Tongue (tissue), 1 donor: ENCODE measurements at regions not wholly inside any gene's neighbourhood (a gene's known extent, or its start where the extent isn't known, plus 50 kb on each side); places are given as distances from the start of the nearest gene placed in this dataset.
A peak's percentile ranks its signal among the peaks of the same experiment; 100 is the strongest.

Experiments used
- DNase-seq: peaks from one replicate; pipeline ENCODE4 v3.0.0-alpha.2; 2015

- no peak for DNase-seq
These were observed 456.3 kb upstream of the ARRDC4 start for GRCh38 chr15:97504031-97504792.

DNA sequence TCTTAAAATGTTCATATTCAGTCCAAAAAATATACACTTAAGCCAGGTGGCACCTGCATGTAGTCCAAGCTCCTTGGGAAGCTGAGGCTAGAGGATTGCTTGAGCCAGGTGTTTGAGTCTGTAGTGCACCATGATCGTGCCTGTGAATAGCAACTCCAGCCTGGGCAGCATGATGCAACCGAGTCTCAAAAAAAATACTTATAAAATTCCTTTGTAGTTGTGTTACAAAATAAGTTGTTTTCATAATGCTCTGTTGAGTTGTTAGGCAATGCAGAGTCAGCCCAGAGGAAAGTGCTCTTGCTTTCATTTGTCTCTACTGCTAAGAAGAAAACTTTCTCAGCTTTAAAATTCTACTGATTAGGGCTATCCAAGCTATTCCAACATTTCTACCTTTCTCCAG is 442.8 kb upstream of the ARRDC4 start:
- DNase-seq = no peak

GRCh38 chr15:97520689-97521088 is 439.8 kb upstream of the ARRDC4 start:
- no peak for DNase-seq

GRCh38 chr15:97521381-97522285 is 438.9 kb upstream of the ARRDC4 start:
- peak; percentile 67 for DNase-seq

DNA sequence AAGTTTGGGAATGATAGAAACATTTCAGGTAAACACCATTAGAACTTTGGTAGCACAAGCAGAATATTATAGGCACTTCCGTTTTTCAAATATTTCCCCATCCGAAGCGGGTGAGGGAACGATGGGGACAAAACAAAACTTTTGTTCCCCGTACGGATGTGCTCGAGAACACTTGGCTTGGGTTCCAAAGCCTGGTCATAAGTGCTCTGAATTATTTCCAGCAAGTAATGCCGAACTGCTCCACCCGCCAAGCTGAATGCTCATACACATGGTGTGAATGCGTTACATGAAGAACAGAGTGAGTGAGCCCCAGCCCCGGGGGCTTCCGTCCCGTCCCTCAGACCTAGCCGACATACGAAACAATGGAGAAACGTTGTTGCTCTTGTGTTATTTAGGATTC is 438.2 kb upstream of the ARRDC4 start:
- peak; percentile 63 for DNase-seq

- no peak for DNase-seq
These were observed 434.7 kb upstream of the ARRDC4 start for GRCh38 chr15:97525809-97526208.

- DNase-seq = no peak
These were observed 432.3 kb upstream of the ARRDC4 start for GRCh38 chr15:97528238-97528637.

DNA sequence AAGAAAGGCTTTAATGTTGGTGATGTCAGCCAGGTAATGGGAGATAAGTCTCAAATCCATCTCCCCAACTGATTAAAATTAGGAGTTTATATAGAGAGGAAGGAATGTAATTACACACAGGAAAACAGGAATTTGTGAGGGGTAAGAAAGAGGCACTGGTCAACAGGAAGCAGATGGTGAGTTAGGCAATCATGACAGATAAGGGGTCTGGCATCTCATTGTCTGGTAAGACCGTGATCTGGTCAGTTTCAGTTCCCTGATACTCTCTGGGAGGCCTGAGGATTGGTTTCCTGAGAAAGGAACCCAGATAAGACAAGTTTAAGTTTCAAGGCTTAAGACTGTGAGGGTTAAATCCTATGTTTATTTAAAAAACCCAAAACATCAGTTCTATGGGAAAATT is 414.7 kb upstream of the ARRDC4 start:
- DNase-seq = no peak

GRCh38 chr15:97547381-97547780 is 413.1 kb upstream of the ARRDC4 start:
- no peak for DNase-seq

- no peak for DNase-seq
These were observed 399.0 kb upstream of the ARRDC4 start for GRCh38 chr15:97561529-97561928.

- no peak for DNase-seq
These were observed 397.0 kb upstream of the ARRDC4 start for GRCh38 chr15:97563516-97563915.

GRCh38 chr15:97566961-97567360 is 393.5 kb upstream of the ARRDC4 start:
- DNase-seq = peak; percentile 9

DNA sequence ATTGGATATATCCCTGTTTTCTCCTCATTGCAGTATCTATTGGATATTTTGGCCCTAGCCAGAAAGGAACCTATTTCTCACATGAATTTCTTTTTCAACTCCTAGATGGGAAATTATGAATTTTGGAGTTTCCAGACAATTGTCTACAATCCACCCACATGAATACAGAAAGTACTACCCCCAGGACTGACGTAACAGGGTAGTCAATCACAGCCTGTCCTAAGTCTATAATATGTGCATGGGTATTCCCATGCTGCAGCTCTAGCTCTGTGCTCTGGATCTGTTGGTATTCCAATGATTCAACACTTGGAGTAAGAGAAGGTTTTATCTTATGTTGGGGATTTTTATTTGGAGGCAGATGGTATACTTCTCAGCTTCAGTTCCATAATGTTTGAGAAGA is 393.1 kb upstream of the ARRDC4 start:
- DNase-seq = no peak

DNA sequence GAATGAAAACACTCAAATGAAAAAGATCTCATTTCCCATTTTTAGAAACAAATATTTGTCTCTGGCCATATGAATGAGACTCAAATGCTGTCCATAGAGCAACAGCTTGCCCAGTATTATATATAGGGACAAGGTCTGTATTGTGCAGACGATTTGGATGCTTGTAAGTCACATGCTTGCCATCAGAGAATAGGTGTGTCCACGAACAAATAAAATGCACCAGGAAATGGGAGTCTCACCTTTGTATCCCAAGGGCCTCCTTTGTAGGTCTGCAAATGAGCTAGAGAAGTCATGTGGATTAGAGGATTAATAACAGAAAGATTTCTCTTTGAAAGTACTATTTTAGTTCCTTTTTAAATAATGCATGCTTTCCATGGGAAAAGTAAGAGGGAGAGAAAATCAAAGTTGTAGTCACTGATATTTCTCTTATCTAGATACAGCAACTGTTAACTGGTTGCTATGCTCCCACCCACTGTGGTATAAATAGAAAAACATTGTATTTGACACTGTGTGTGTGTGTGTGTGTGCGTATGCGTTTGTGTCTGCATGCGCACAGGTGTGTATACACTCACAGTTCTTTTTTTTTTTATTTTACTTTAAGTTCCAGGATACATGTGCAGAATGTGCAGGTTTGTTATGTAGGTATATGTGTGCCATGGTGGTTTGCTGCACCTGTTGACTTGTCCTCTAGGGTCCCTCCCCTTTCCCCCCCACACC is 383.4 kb upstream of the ARRDC4 start:
- DNase-seq = no peak

GRCh38 chr15:97585408-97585807 is 375.1 kb upstream of the ARRDC4 start:
- DNase-seq = no peak

- no peak for DNase-seq
These were observed 367.7 kb upstream of the ARRDC4 start for GRCh38 chr15:97592778-97593177.

DNA sequence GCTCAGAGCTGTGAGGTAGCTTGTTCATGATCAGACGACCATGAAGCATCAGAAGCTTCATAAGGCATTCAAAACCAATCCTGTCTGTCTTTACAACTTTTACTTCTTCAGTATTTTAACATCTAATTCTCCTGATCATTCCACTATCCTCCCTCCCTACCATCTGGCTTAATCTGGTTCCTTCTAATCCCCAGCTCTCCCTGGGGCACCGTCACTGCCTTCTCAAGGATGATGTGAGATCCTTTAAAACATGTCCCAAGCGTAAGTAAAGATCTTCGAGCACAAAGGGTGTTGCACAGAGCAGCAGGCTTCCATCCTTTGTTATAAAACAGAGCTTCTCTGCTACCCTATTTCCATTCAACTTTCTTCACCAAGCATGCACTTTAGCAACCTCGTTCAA is 362.7 kb upstream of the ARRDC4 start:
- no peak for DNase-seq

DNA sequence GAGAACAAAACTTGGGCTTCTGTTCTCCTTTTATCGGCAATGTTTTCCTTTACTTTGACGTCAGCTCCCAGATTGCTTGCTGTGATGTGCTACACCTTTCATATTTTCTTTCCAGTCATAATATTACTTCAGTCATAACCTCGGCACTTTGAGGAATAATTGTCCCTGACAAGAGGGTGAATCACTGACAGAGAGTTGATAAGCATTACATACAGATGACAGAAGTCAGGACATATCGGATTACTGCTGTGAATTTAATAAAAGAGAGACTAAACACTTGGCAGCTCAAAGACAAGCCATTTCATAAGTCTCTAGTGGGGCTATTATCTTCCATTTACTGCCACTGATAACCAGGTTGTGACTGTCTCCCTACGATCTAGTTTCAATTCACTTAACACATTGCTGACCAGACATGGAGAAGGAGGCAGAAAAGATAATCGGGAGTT is 362.1 kb upstream of the ARRDC4 start:
- DNase-seq = no peak

GRCh38 chr15:97600190-97600589 is 360.3 kb upstream of the ARRDC4 start:
- DNase-seq = no peak

- DNase-seq = no peak
These were observed 355.8 kb upstream of the ARRDC4 start for GRCh38 chr15:97604677-97605076.

- DNase-seq = no peak
These were observed 345.4 kb upstream of the ARRDC4 start for GRCh38 chr15:97615114-97615513.

DNA sequence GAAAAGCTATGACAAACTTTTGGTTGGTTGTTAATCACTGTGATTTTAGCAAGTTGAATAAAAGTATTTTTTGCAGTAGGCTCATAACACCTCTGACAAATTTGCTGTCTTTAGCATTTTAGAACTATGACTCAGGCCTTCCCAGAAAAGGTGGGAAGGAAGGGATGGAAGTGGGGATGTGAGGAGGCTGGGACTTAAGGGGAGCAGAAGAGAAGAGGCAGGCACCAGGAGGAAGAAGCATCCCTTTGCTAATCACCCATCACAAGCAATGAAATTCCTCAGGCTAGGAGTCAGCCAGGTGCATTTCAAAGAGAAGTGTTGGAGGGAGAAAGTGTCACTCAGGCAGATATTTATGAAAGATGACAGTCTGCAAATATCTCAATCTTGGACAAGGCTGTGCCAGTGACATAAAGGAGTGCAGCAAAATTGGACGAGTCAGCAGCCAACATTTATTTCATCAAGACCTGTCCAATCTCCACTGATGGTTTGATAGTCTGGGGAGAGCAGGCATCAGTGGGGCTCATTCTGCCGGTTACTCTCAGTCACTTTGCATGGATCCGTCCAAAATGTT is 337.3 kb upstream of the ARRDC4 start:
- no peak for DNase-seq

DNA sequence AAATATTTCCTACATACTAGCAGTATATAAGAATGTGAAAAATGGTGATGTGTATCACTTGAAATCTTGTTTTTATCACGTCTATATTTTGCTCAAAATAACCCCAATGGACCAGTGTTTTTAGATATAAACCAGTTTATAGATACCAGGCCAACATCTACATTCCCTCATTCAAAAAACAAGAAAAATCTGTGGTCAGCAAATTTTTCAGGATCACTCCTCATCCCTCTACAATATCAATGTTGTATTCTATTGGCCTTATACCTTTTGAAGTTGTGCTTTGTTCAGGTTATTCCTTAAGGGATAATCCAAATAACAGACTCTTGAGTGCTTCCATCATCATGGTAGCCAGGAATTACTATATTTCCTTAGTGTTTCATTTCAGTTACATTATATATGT is 332.9 kb upstream of the ARRDC4 start:
- no peak for DNase-seq
